GM12878 (cell line): ENCODE measurements at regions not wholly inside any gene's neighbourhood (a gene's known extent, or its start where the extent isn't known, plus 50 kb on each side); places are given as distances from the start of the nearest gene placed in this dataset.

ENCODE experiments used
- CHD2 ChIP-seq: IDR thresholded peaks from 2 replicates; pipeline ENCODE4 v1.6.1; 2011; ENCODE audit warnings: low read depth, low read length, improper control_type of control experiment, borderline replicate concordance
- EZH2 ChIP-seq: IDR thresholded peaks from 2 replicates; pipeline ENCODE4 v1.6.1; 2012; ENCODE audit warnings: low read depth, mild to moderate bottlenecking, control low read depth, inconsistent platforms, low read length, borderline replicate concordance; ENCODE audit not compliant: control insufficient read depth
- IKZF1 ChIP-seq: fragments of 450-650 bp; conservative IDR thresholded peaks from 2 replicates; pipeline ENCODE4 v1.6.1; 2017; ENCODE audit warnings: antibody characterized with exemption, mild to moderate bottlenecking
- IRF4 ChIP-seq: IDR thresholded peaks from 2 replicates; pipeline ENCODE4 v1.6.1; 2011; ENCODE audit warnings: low read depth, low read length
- MYC ChIP-seq: IDR thresholded peaks from 2 replicates; pipeline ENCODE4 v1.6.1; 2011; ENCODE audit warnings: mild to moderate bottlenecking, low read length, moderate library complexity, inconsistent platforms; ENCODE audit not compliant: insufficient read depth, insufficient replicate concordance, insufficient read length, severe bottlenecking
- PKNOX1 ChIP-seq: fragments of 450-650 bp; IDR thresholded peaks from 2 replicates; pipeline ENCODE4 v1.6.1; 2016; ENCODE audit warnings: mild to moderate bottlenecking
- POLR2AphosphoS2 ChIP-seq: IDR thresholded peaks from 2 replicates; pipeline ENCODE4 v1.6.1; 2011; ENCODE audit warnings: low read depth, mild to moderate bottlenecking, low read length, improper control_type of control experiment, moderate library complexity
- POLR2AphosphoS5 ChIP-seq: IDR thresholded peaks from 2 replicates; pipeline ENCODE4 v1.6.1; 2011; ENCODE audit warnings: mild to moderate bottlenecking, low read length, inconsistent platforms
- RAD51 ChIP-seq: fragments of 450-650 bp; IDR thresholded peaks from 2 replicates; pipeline ENCODE4 v1.6.1; 2016; ENCODE audit warnings: moderate library complexity, mild to moderate bottlenecking, inconsistent platforms
- RELB ChIP-seq: fragments of 450-650 bp; IDR thresholded peaks from 2 replicates; pipeline ENCODE4 v1.6.1; 2017; ENCODE audit warnings: low read depth, mild to moderate bottlenecking, moderate library complexity
- SREBF2 ChIP-seq: IDR thresholded peaks from 2 replicates; pipeline ENCODE4 v1.6.1; 2012; ENCODE audit warnings: mild to moderate bottlenecking, low read length
- TCF12 ChIP-seq: IDR thresholded peaks from 2 replicates; pipeline ENCODE4 v1.6.1; 2011; ENCODE audit warnings: low read depth, mild to moderate bottlenecking, low read length
- USF1 ChIP-seq: IDR thresholded peaks from 2 replicates; pipeline ENCODE4 v1.6.1; 2011; ENCODE audit warnings: borderline replicate concordance, low read depth, mild to moderate bottlenecking, moderate library complexity, mixed read lengths, low read length; ENCODE audit not compliant: insufficient read depth; ENCODE audit errors: extremely low read length
- ZNF592 ChIP-seq: fragments of 450-650 bp; IDR thresholded peaks from 2 replicates; pipeline ENCODE4 v1.6.1; 2017; ENCODE audit warnings: mild to moderate bottlenecking, moderate library complexity
- ZNF687 ChIP-seq: fragments of 450-650 bp; IDR thresholded peaks from 2 replicates; pipeline ENCODE4 v1.6.1; 2017; ENCODE audit warnings: mild to moderate bottlenecking, moderate library complexity

- peak; percentile 82 for TF ChIP-seq ZNF687
- peak; percentile 75; the same call in 1 of the 2 replicates for TF ChIP-seq IRF4
- peak; percentile 51; the same call in 1 of the 2 replicates for TF ChIP-seq RAD51
- peak; percentile 97 for TF ChIP-seq TCF12
- peak; percentile 67; the same call in 1 of the 2 replicates for TF ChIP-seq POLR2AphosphoS2
- TF ChIP-seq CHD2, result peak; percentile 70
- TF ChIP-seq IKZF1, result peak; percentile 94
- peak; percentile 85 for TF ChIP-seq PKNOX1
- peak; percentile 15 for TF ChIP-seq MYC
- TF ChIP-seq EZH2, result no peak
- TF ChIP-seq SREBF2, result no peak
- TF ChIP-seq POLR2AphosphoS5, result peak; percentile 85
- TF ChIP-seq RELB, result peak; percentile 95
- no peak; the same call in 1 of the 2 replicates for TF ChIP-seq ZNF592
- TF ChIP-seq USF1, result no peak
These were observed 115.0 kb upstream of the CIBAR2 start (continued) for GRCh38 chr16:85227084-85227945.
